HG03571 (cell line): ENCODE measurements at regions not wholly inside any gene's neighbourhood (a gene's known extent, or its start where the extent isn't known, plus 50 kb on each side); places are given as distances from the start of the nearest gene placed in this dataset.

Source experiments
- ATAC-seq: cut with Tn5 transposase; IDR thresholded peaks from one replicate; pipeline ENCODE4 v1.9.1; 2021; ENCODE audit not compliant: unreplicated experiment

- no peak for ATAC-seq
Measured at GRCh38 chr11:15615398-15616096, 500.8 kb downstream of the INSC start.

GRCh38 chr11:15616130-15617105 is 501.7 kb downstream of the INSC start:
- no peak for ATAC-seq

GRCh38 chr11:15617126-15617525 is 502.4 kb downstream of the INSC start:
- ATAC-seq = no peak

- ATAC-seq = no peak
Measured at GRCh38 chr11:15618583-15619032, 503.9 kb downstream of the INSC start.

- no peak for ATAC-seq
Measured at GRCh38 chr11:15621565-15621964, 506.8 kb downstream of the INSC start.

GRCh38 chr11:15622231-15622890 is 507.6 kb downstream of the INSC start:
- no peak for ATAC-seq

GRCh38 chr11:15624701-15625100 is 510.0 kb downstream of the INSC start:
- no peak for ATAC-seq

GRCh38 chr11:15625691-15626090 is 511.0 kb downstream of the INSC start:
- no peak for ATAC-seq

GRCh38 chr11:15627560-15627959 is 512.8 kb downstream of the INSC start:
- no peak for ATAC-seq

GRCh38 chr11:15629690-15630321 is 515.1 kb downstream of the INSC start:
- ATAC-seq = no peak

- no peak for ATAC-seq
Measured at GRCh38 chr11:15630896-15631295, 516.2 kb downstream of the INSC start.

GRCh38 chr11:15635521-15635920 is 520.8 kb downstream of the INSC start:
- ATAC-seq = no peak

- ATAC-seq = no peak
Measured at GRCh38 chr11:15636521-15637089, 521.9 kb downstream of the INSC start.

GRCh38 chr11:15638386-15638787 is 523.7 kb downstream of the INSC start:
- ATAC-seq = no peak

GRCh38 chr11:15640318-15640717 is 525.6 kb downstream of the INSC start:
- no peak for ATAC-seq

- ATAC-seq = no peak
Measured at GRCh38 chr11:15641271-15642045, 526.7 kb downstream of the INSC start.

GRCh38 chr11:15645201-15645600 is 530.5 kb downstream of the INSC start:
- no peak for ATAC-seq

- peak; percentile 11 for ATAC-seq
Measured at GRCh38 chr11:15649371-15650104, 534.8 kb downstream of the INSC start.
